Heart left ventricle (tissue), 16 donors: ENCODE measurements at regions not wholly inside any gene's neighbourhood (a gene's known extent, or its start where the extent isn't known, plus 50 kb on each side); places are given as distances from the start of the nearest gene placed in this dataset.

Experiments used
- ATAC-seq, 4 donors: fragments of 200-7000 bp; cut with Tn5 transposase; one replicate each; pipeline ENCODE4 v1.9.1; 2020 to 2022; ENCODE audit warnings: moderate library complexity in 4 of 4, mild to moderate bottlenecking in 3 of 4, moderate number of reproducible peaks in 1 of 4
- DNase-seq, 5 donors: peaks; one replicate each; pipeline ENCODE4 v3.0.0-alpha.2; 2020
- H3K27ac ChIP-seq, 12 donors: fragments of 200-600 bp; sonication (generic) in 4 of 12; one replicate each; pipeline versions ENCODE4 v1.5.0 to v1.8.0; 2016 to 2022; ENCODE audit warnings: mild to moderate bottlenecking in 2 of 12
- H3K27me3 ChIP-seq, 9 donors: fragments of 200-600 bp; sonication (generic) in 2 of 9; one replicate each; pipeline versions ENCODE4 v1.5.1 to v1.8.0; 2016 to 2022; ENCODE audit warnings: mild to moderate bottlenecking in 3 of 9
- H3K36me3 ChIP-seq, 9 donors: fragments of 200-600 bp; sonication (generic) in 2 of 9; one replicate each; pipeline versions ENCODE4 v1.5.0 to v1.8.0; 2018 to 2022; ENCODE audit warnings: mild to moderate bottlenecking in 2 of 9
- H3K4me1 ChIP-seq, 12 donors: fragments of 200-600 bp; sonication (generic) in 4 of 12; one replicate each; pipeline versions ENCODE4 v1.5.0 to v1.8.0; 2016 to 2022; ENCODE audit warnings: mild to moderate bottlenecking in 3 of 12
- H3K4me3 ChIP-seq, 12 donors: fragments of 200-600 bp; sonication (generic) in 4 of 12; one replicate each; pipeline versions ENCODE4 v1.5.0 to v1.8.0; 2017 to 2022; ENCODE audit warnings: mild to moderate bottlenecking in 9 of 12, moderate library complexity in 4 of 12
- H3K9me3 ChIP-seq, 12 donors: fragments of 200-600 bp; sonication (generic) in 4 of 12; one replicate each; pipeline versions ENCODE4 v1.5.0 to v1.8.0; 2016 to 2022; ENCODE audit warnings: mild to moderate bottlenecking in 1 of 12
- CTCF ChIP-seq, 12 donors: fragments of 200-600 bp; sonication (generic) in 4 of 12; IDR thresholded peaks; one replicate each; pipeline versions ENCODE4 v1.5.0 to v1.8.0; 2018 to 2022; ENCODE audit warnings: antibody characterized with exemption in 12 of 12, mild to moderate bottlenecking in 5 of 12
- POLR2A ChIP-seq, 2 donors: fragments of 450-650 bp; IDR thresholded peaks; one replicate each; pipeline ENCODE4 v1.6.1; 2017; ENCODE audit warnings: antibody characterized with exemption in 2 of 2, mild to moderate bottlenecking in 2 of 2, moderate library complexity in 2 of 2
- WGBS, 4 donors: extraction: QIAGEN DNeasy Blood & Tissue Kit in 2 of 4; methylation state at CpG; one replicate each; pipeline versions ENCODE4 v1.1.5 to v1.1.7; 2013 to 2018; 5-methylcytosine and 5-hydroxymethylcytosine counted together
- intact Hi-C, 10 donors: fragments of 100-400 bp; cut with DNase I; formaldehyde crosslinking; loops; one replicate each; pipeline versions ENCODE4 v1.11.1 to v1.14.2; 2022
- donor health status: ischemic (EF 13 %, LVEDD 7.1; RV severe dilation, severe dysfunction).
- donor health status: healthy with polysubstance abuse.
- donor health status: DM: no; HTN: yes; CAD: no.
- donor health status: DM: no; HTN: no; CAD: no.
- donor health status: ischemic (EF 25% LVEDD 6.9; RV normal size, moderate dysfunction).
- donor health status: ischemic (EF 25% LVEDD 5.7; RV mildly dilated, moderate dysfunction).
- donor health status: healthy.
- donor health status: DM: yes; HTN: yes; CAD: no.
- donor health status: ischemic (EF 35%, LVEDD 5.7; RV mildly dilated, moderate dysfunction).
- donor health status: nonischemic (EF 11% LVEDD 7.7; RV severe dilation, severe dysfunction).
- donor health status: DM: yes; HTN: yes; CAD: no.
- donor health status: PGD.
- donor health status: ischemic (EF 29% LVEDD 5.4; RV normal size, mild dysfunction).
- donor health status: nonischemic (EF 23%, LVEDD 6.1; RV moderate dilation, normal function).

GRCh38 chr12:67920413-67920812 lies 68.8 kb upstream of the IFNG-AS1 start:
- Histone ChIP-seq H3K27me3 (no peaks in the 10 kb centered on the region), H3K27ac (no peak overlapping the region), H3K4me1 (no peaks in the 10 kb centered on the region), H3K4me3 (no peak overlapping the region), H3K36me3 (no peaks in the 10 kb centered on the region), H3K9me3 (no peaks in the 10 kb centered on the region)
- no peak for TF ChIP-seq POLR2A (IDR thresholded peaks at IDR 0.05)
- no peak for TF ChIP-seq CTCF (IDR thresholded peaks at IDR 0.05)
- DNase-seq (no peak), ATAC-seq (no peak)
- WGBS, 4 donors, result 85 to 98% (median 92%) methylated on average over 2 of the region's 2 CpGs
- intact Hi-C loops, result no loop called here

DNA sequence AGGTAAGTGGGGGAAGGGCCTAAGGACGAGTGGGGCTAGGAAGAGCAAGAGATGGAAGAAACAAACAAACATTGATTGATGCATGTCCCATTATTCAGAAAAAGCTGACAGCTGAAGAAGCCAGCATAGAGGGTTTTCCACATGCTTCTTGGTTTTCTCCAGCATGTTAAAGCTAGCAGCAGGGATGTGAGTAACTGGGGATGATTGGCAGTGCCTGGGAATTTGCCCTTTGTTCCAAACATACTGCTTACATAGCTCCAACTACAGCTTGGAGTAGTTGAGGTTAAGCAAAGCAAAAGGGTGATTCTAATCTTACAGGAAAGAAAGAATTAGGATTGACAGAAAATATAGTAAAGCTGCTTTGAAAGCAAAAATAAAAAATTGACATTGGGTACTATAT lies 68.0 kb upstream of the IFNG-AS1 start:
- WGBS, 4 donors, result 72 to 84% (median 79%) methylated on average over 1 of the region's 1 CpG
- DNase-seq (no peak), ATAC-seq (no peak)
- Histone ChIP-seq H3K4me3 (no peak overlapping the region), H3K9me3 (no peaks in the 10 kb centered on the region), H3K36me3 (no peaks in the 10 kb centered on the region), H3K4me1 (peaks cover 0 to 8% (median 0%) of the 10 kb centered on the region in 12 donors), H3K27me3 (no peaks in the 10 kb centered on the region), H3K27ac (no peak overlapping the region)
- TF ChIP-seq POLR2A (IDR thresholded peaks at IDR 0.05) (no peak), CTCF (IDR thresholded peaks at IDR 0.05) (no peak)
- intact Hi-C loops, result no loop called here

GRCh38 chr12:67922245-67922644 lies 67.0 kb upstream of the IFNG-AS1 start:
- ATAC-seq (no peak), DNase-seq (no peak)
- Histone ChIP-seq H3K27me3 (no peaks in the 10 kb centered on the region), H3K4me1 (peaks cover 0 to 11% (median 0%) of the 10 kb centered on the region in 12 donors), H3K4me3 (no peak overlapping the region), H3K27ac (no peak overlapping the region), H3K9me3 (no peaks in the 10 kb centered on the region), H3K36me3 (no peaks in the 10 kb centered on the region)
- intact Hi-C loops, result no loop called here
- WGBS, 4 donors, result 81 to 94% (median 90%) methylated on average over 1 of the region's 1 CpG
- TF ChIP-seq CTCF (IDR thresholded peaks at IDR 0.05) (no peak), POLR2A (IDR thresholded peaks at IDR 0.05) (no peak)

DNA sequence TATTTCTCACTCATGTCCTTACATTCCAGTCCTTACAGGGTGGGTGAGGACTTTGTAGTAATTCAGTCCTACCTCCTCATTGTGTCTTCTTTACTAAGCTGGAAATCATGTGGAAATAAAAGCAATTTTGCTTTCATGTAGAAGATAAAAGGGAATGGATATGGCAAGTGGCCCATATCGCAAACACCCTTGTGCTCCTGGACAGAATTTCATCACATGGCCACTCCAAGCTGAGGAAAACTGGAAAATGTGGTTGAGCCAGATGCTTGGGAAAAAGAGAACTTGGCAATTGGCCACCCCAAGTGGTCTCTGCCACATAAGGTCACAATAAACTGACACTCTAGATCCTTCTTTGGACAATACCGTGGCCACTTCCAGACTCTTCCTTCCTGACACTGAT lies 64.2 kb upstream of the IFNG-AS1 start:
- no peak for TF ChIP-seq POLR2A (IDR thresholded peaks at IDR 0.05)
- TF ChIP-seq CTCF (IDR thresholded peaks at IDR 0.05), result no peak
- Histone ChIP-seq H3K9me3 (no peaks in the 10 kb centered on the region), H3K4me1 (peaks cover 0 to 25% (median 10%) of the 10 kb centered on the region in 12 donors), H3K4me3 (no peak overlapping the region), H3K36me3 (no peaks in the 10 kb centered on the region), H3K27ac (no peak overlapping the region), H3K27me3 (no peaks in the 10 kb centered on the region)
- DNase-seq (no peak), ATAC-seq (no peak)
- intact Hi-C loops, result no loop called here
- WGBS, 4 donors, result 46 to 84% (median 53%) methylated on average over 2 of the region's 2 CpGs
